B cell (primary cell): ENCODE measurements at regions not wholly inside any gene's neighbourhood (a gene's known extent, or its start where the extent isn't known, plus 50 kb on each side); places are given as distances from the start of the nearest gene placed in this dataset.

Experiments used
- ATAC-seq: fragments of 200-7000 bp; cut with Tn5 transposase; one replicate; pipeline ENCODE4 v1.10.0; 2021; ENCODE audit warnings: low read depth, mild to moderate bottlenecking, moderate number of reproducible peaks, moderate library complexity
- CTCF ChIA-PET: fragments of 350-600 bp; sonication (Branson Sonifier 250); formaldehyde crosslinking; loops from one replicate; lab custom pipeline; 2021; ENCODE audit warnings: antibody characterized with exemption, inconsistent platforms; lab: Charles Lee
- POLR2A ChIA-PET: fragments of 350-600 bp; sonication (Branson Sonifier 250); formaldehyde crosslinking; loops from one replicate; lab custom pipeline; 2021; ENCODE audit warnings: antibody characterized with exemption; lab: Charles Lee
- DNase-seq: peaks from one replicate; pipeline ENCODE4 v3.0.0; 2013
- H2AFZ ChIP-seq: 2 replicates; pipeline ENCODE4 v1.6.1; 2012; ENCODE audit warnings: mild to moderate bottlenecking, low read depth, low read length; ENCODE audit not compliant: insufficient read depth, poor library complexity, severe bottlenecking
- H3K27ac ChIP-seq, 2 donors: 1 replicate in 1 of 2; 2 replicates in 1 of 2; pipeline ENCODE4 v1.5.1; 2012 to 2013; ENCODE audit warnings: low read length in 2 of 2, mild to moderate bottlenecking in 2 of 2, moderate library complexity in 1 of 2
- H3K27me3 ChIP-seq, 4 experiments: fragments of 200-600 bp in 1 of 4; sonication (generic) in 1 of 4; replicated peaks in 1 of 4; 1 replicate in 2 of 4; 2 replicates in 2 of 4; pipeline versions ENCODE4 v1.6.1 to v1.7.0; 2013 to 2016; ENCODE audit warnings: low read length in 3 of 4, mild to moderate bottlenecking in 2 of 4, mixed read lengths in 1 of 4, moderate library complexity in 1 of 4; ENCODE audit not compliant: insufficient read depth in 4 of 4, control insufficient read depth in 3 of 4; ENCODE audit errors: control extremely low read depth in 1 of 4
- H3K36me3 ChIP-seq, 2 experiments: replicated peaks in 1 of 2; 1 replicate in 1 of 2; 2 replicates in 1 of 2; pipeline versions ENCODE4 v1.6.1 to v1.7.1; 2013; ENCODE audit warnings: low read length in 1 of 2; ENCODE audit not compliant: insufficient read depth in 2 of 2, control insufficient read depth in 1 of 2; ENCODE audit errors: control extremely low read depth in 1 of 2, extremely low read depth in 1 of 2
- H3K4me1 ChIP-seq, 2 donors: fragments of 200-600 bp in 1 of 2; sonication (generic) in 1 of 2; 1 replicate in 1 of 2; 2 replicates in 1 of 2; pipeline versions ENCODE4 v1.5.1 to v1.6.1; 2013 to 2017; ENCODE audit warnings: low read length in 2 of 2; ENCODE audit not compliant: control insufficient read depth in 2 of 2, insufficient read depth in 2 of 2
- H3K4me2 ChIP-seq: replicated peaks from 2 replicates; pipeline ENCODE3; 2012; ENCODE audit warnings: mild to moderate bottlenecking, low read depth, low read length; ENCODE audit not compliant: poor library complexity, severe bottlenecking
- H3K4me3 ChIP-seq, 5 experiments: fragments of 200-600 bp in 1 of 5; sonication (generic) in 1 of 5; 1 replicate in 3 of 5; 2 replicates in 2 of 5; pipeline versions ENCODE4 v1.5.1 to v1.7.0; 2011 to 2016; ENCODE audit warnings: low read length in 4 of 5, mild to moderate bottlenecking in 4 of 5, low read depth in 2 of 5, control low read depth in 1 of 5, moderate library complexity in 1 of 5; ENCODE audit not compliant: insufficient read depth in 1 of 5; ENCODE audit errors: control extremely low read depth in 1 of 5, extremely low read depth in 1 of 5
- H3K79me2 ChIP-seq: fragments of 200-600 bp; sonication (generic); one replicate; pipeline ENCODE4 v1.6.0; 2016; ENCODE audit warnings: low read length; ENCODE audit not compliant: control insufficient read depth, insufficient read depth
- H3K9ac ChIP-seq: fragments of 200-600 bp; sonication (generic); 2 replicates; pipeline ENCODE4 v1.6.1; 2017; ENCODE audit warnings: mild to moderate bottlenecking, low read length, moderate library complexity
- H3K9me3 ChIP-seq, 3 donors: one replicate each; pipeline versions ENCODE4 v1.6.1 to v1.7.1; 2013; ENCODE audit warnings: low read length in 2 of 3; ENCODE audit not compliant: control insufficient read depth in 2 of 3, insufficient read depth in 1 of 3; ENCODE audit errors: control extremely low read depth in 1 of 3
- H4K20me1 ChIP-seq: 2 replicates; pipeline ENCODE4 v1.6.0; 2012; ENCODE audit warnings: mild to moderate bottlenecking, low read length; ENCODE audit not compliant: insufficient read depth, control insufficient read depth, poor library complexity, severe bottlenecking
- H3K27ac Mint-ChIP-seq: one replicate; pipeline ENCODE4 v1.8.0; 2021; ENCODE audit warnings: mixed read lengths
- H3K27me3 Mint-ChIP-seq: one replicate; pipeline ENCODE4 v1.8.0; 2021; ENCODE audit warnings: mixed read lengths
- H3K4me1 Mint-ChIP-seq: one replicate; pipeline ENCODE4 v1.8.0; 2021; ENCODE audit warnings: mixed read lengths
- H3K4me3 Mint-ChIP-seq: one replicate; pipeline ENCODE4 v1.8.0; 2021; ENCODE audit warnings: mixed read lengths
- H3K9me3 Mint-ChIP-seq: one replicate; pipeline ENCODE4 v1.8.0; 2022; ENCODE audit warnings: mixed read lengths; ENCODE audit not compliant: insufficient read depth
- EZH2 ChIP-seq: IDR thresholded peaks from 2 replicates; pipeline ENCODE4 v1.6.1; 2012; ENCODE audit warnings: borderline replicate concordance, low read depth, mild to moderate bottlenecking, moderate library complexity, low read length; ENCODE audit not compliant: insufficient read depth, poor library complexity, severe bottlenecking
- WGBS: methylation state at CpG from one replicate; pipeline ENCODE4 v1.1.5; 2013; ENCODE audit warnings: missing lambda C conversion rate; ENCODE audit not compliant: insufficient coverage; 5-methylcytosine and 5-hydroxymethylcytosine counted together
- intact Hi-C: fragments of 100-400 bp; cut with micrococcal nuclease; formaldehyde crosslinking; loops from one replicate; pipeline ENCODE4 v1.10.0; 2022
- TF ChIP-seq, protein P1 (sequence below): fragments of 200-600 bp; IDR thresholded peaks from one replicate; pipeline ENCODE4 v1.8.0; 2022; ENCODE audit warnings: antibody characterized with exemption, mild to moderate bottlenecking

DNA sequence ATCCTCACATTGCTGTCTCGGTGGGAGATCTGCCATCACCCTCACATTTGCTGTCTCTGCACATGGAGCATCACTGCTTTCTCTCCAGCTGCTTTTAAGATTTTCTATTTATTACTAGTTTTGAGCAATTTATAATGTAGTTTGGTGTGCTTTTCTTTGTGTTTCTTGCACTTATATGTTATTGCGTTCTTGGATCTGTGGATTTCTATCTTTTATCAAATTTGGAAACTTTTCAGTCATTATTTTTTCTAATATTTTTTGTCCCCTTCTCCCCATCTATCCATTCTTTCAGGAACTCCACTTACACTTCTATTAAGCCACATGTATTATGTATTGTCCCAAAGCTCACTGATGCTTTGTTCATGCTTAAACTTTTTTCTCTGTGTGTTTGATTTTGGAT lies 108.9 kb downstream of the FOXL3 start:
- no CpG with 5 or more reads among the region's 2 CpGs for WGBS
- no peaks in the 10 kb centered on the region for H3K79me2 ChIP-seq
- H3K9me3 ChIP-seq: peaks cover 2 to 40% (median 26%) of the 10 kb centered on the region in 3 donors
- CTCF ChIA-PET: no interaction called here
- intact Hi-C loops: no loop called here
- TF ChIP-seq, protein P1, sequence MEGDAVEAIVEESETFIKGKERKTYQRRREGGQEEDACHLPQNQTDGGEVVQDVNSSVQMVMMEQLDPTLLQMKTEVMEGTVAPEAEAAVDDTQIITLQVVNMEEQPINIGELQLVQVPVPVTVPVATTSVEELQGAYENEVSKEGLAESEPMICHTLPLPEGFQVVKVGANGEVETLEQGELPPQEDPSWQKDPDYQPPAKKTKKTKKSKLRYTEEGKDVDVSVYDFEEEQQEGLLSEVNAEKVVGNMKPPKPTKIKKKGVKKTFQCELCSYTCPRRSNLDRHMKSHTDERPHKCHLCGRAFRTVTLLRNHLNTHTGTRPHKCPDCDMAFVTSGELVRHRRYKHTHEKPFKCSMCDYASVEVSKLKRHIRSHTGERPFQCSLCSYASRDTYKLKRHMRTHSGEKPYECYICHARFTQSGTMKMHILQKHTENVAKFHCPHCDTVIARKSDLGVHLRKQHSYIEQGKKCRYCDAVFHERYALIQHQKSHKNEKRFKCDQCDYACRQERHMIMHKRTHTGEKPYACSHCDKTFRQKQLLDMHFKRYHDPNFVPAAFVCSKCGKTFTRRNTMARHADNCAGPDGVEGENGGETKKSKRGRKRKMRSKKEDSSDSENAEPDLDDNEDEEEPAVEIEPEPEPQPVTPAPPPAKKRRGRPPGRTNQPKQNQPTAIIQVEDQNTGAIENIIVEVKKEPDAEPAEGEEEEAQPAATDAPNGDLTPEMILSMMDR: no peak
- no peak for TF ChIP-seq EZH2
- no peaks in the 10 kb centered on the region for H4K20me1 ChIP-seq
- H3K4me3 ChIP-seq: no peak overlapping the region
- no peak overlapping the region for H2AFZ ChIP-seq
- Mint-ChIP-seq H3K9me3 (peaks cover 12% of the 10 kb centered on the region), H3K27ac (no peak overlapping the region), H3K27me3 (peaks cover 16% of the 10 kb centered on the region), H3K4me1 (no peaks in the 10 kb centered on the region), H3K4me3 (no peak overlapping the region)
- no peak for DNase-seq
- H3K36me3 ChIP-seq: no peaks in the 10 kb centered on the region
- no peak overlapping the region for H3K27ac ChIP-seq
- H3K27me3 ChIP-seq: no peaks in the 10 kb centered on the region
- ATAC-seq: no peak
- H3K9ac ChIP-seq: no peak overlapping the region
- no peaks in the 10 kb centered on the region for H3K4me1 ChIP-seq
- POLR2A ChIA-PET: no interaction called here
- H3K4me2 ChIP-seq: no peak overlapping the region

DNA sequence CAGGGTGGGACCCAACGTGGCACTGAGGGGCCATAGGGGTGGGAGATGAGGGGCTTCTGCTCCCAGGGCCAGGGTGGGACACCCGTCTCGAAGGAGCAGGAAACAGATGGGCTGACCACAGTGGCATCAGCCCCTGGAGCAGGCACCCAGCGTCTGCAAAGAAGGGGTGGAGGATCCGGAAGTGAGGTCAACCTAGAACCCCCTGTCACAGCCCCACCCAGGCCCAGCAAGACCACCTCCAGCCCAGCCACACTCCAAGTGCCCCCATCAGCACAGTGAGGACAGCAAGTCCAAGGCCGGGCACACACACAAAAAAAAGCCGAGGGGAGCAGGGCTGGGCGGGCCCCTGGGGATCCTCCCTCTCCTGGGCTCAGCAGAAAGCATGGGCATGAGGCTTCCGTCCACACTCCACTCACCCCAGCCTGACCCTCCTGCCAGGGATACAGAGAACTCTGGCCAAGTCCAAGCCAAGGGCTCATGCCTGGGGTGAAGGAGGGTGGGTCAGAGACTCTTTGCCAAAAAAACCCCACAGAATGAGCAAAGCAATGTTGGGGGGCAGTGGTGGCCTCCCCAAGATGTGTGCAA lies 111.0 kb downstream of the FOXL3 start:
- H3K27me3 Mint-ChIP-seq: peaks cover 16% of the 10 kb centered on the region
- POLR2A ChIA-PET: no interaction called here
- H3K27ac Mint-ChIP-seq: no peak overlapping the region

More for the DNA sequence above, 111.0 kb downstream of the FOXL3 start:
- Histone ChIP-seq H3K27me3 (no peaks in the 10 kb centered on the region), H3K36me3 (no peaks in the 10 kb centered on the region), H3K27ac (no peak overlapping the region), H3K4me1 (no peaks in the 10 kb centered on the region), H3K9me3 (peaks cover 1 to 36% (median 16%) of the 10 kb centered on the region in 3 donors), H2AFZ (no peak overlapping the region), H3K4me3 (no peak overlapping the region), H3K4me2 (no peak overlapping the region), H4K20me1 (no peaks in the 10 kb centered on the region), H3K9ac (no peak overlapping the region), H3K79me2 (no peaks in the 10 kb centered on the region)
- CTCF ChIA-PET: no interaction called here
- 64% methylated on average over 5 of the region's 9 CpGs for WGBS
- DNase-seq (no peak), ATAC-seq (no peak)
- no peak overlapping the region for H3K4me3 Mint-ChIP-seq
- intact Hi-C loops: no loop called here
- no peak for TF ChIP-seq EZH2
- TF ChIP-seq, protein P1: no peak
- peaks cover 9% of the 10 kb centered on the region for H3K9me3 Mint-ChIP-seq
- H3K4me1 Mint-ChIP-seq: no peaks in the 10 kb centered on the region
